LoVo (cell line): ENCODE measurements at regions not wholly inside any gene's neighbourhood (a gene's known extent, or its start where the extent isn't known, plus 50 kb on each side); places are given as distances from the start of the nearest gene placed in this dataset.
A peak's percentile ranks its signal among the peaks of the same experiment; 100 is the strongest.

Source experiments
- DNase-seq: peaks from one replicate; pipeline ENCODE4 v3.0.0-alpha.2; 2016; ENCODE audit warnings: low spot score

- DNase-seq = no peak
Observed at GRCh38 chr9:11931109-11931508, 762.1 kb upstream of the TYRP1 start.

GRCh38 chr9:11931751-11932150, 761.4 kb upstream of the TYRP1 start:
- no peak for DNase-seq

- peak; percentile 43 for DNase-seq
Observed at GRCh38 chr9:11933926-11934325, 759.3 kb upstream of the TYRP1 start.

GRCh38 chr9:11946531-11946930, 746.7 kb upstream of the TYRP1 start:
- no peak for DNase-seq

- DNase-seq = no peak
Observed at GRCh38 chr9:11962327-11962726, 730.9 kb upstream of the TYRP1 start.

GRCh38 chr9:11966786-11967185, 726.4 kb upstream of the TYRP1 start:
- DNase-seq = no peak

- no peak for DNase-seq
Observed at GRCh38 chr9:11968631-11969030, 724.6 kb upstream of the TYRP1 start.

- DNase-seq = no peak
Observed at GRCh38 chr9:11973011-11973410, 720.2 kb upstream of the TYRP1 start.

GRCh38 chr9:11973511-11973910, 719.7 kb upstream of the TYRP1 start:
- DNase-seq = no peak

- DNase-seq = no peak
Observed at GRCh38 chr9:11992866-11993265, 700.3 kb upstream of the TYRP1 start.

- DNase-seq = no peak
Observed at GRCh38 chr9:12014488-12014887, 678.7 kb upstream of the TYRP1 start.

- no peak for DNase-seq
Observed at GRCh38 chr9:12054235-12054634, 639.0 kb upstream of the TYRP1 start.

GRCh38 chr9:12056874-12057273, 636.3 kb upstream of the TYRP1 start:
- DNase-seq = no peak

GRCh38 chr9:12060067-12060466, 633.1 kb upstream of the TYRP1 start:
- no peak for DNase-seq

- no peak for DNase-seq
Observed at GRCh38 chr9:12060811-12061210, 632.4 kb upstream of the TYRP1 start.

GRCh38 chr9:12065050-12065449, 628.1 kb upstream of the TYRP1 start:
- DNase-seq = no peak

GRCh38 chr9:12065686-12066085, 627.5 kb upstream of the TYRP1 start:
- DNase-seq = no peak

GRCh38 chr9:12066455-12067035, 626.6 kb upstream of the TYRP1 start:
- no peak for DNase-seq

- DNase-seq = no peak
Observed at GRCh38 chr9:12069366-12069765, 623.8 kb upstream of the TYRP1 start.

GRCh38 chr9:12085399-12085798, 607.8 kb upstream of the TYRP1 start:
- DNase-seq = no peak

GRCh38 chr9:12091865-12092527, 601.2 kb upstream of the TYRP1 start:
- DNase-seq = no peak

GRCh38 chr9:12094046-12094445, 599.1 kb upstream of the TYRP1 start:
- no peak for DNase-seq

GRCh38 chr9:12095931-12096330, 597.3 kb upstream of the TYRP1 start:
- no peak for DNase-seq

GRCh38 chr9:12133416-12133815, 559.8 kb upstream of the TYRP1 start:
- DNase-seq = no peak
